T47D (cell line): ENCODE measurements at regions not wholly inside any gene's neighbourhood (a gene's known extent, or its start where the extent isn't known, plus 50 kb on each side); places are given as distances from the start of the nearest gene placed in this dataset.
"Not testable (repeated sequence)": the region's sequence is repeated elsewhere in the genome, so short reads cannot be mapped to it uniquely, and the experiment has no call there.

Experiments used
- DNase-seq, 2 experiments: peaks; one replicate each; pipeline versions ENCODE4 v3.0.0 to v3.0.0-alpha.2; 2011 to 2012; ENCODE audit warnings: low read depth in 1 of 2, low spot score in 1 of 2
- JUND ChIP-seq: IDR thresholded peaks from 2 replicates; pipeline ENCODE4 v1.6.1; 2012; ENCODE audit warnings: low read depth
- in situ Hi-C: cut with HindIII; loops from 2 replicates; pipeline ENCODE4 v1.10.0; 2016; ENCODE audit warnings: low sequenced_read_pairs, low pct_unique_long_range_greater_than_20kb

- DNase-seq: no peak
- in situ Hi-C loops: no loop called here
- TF ChIP-seq JUND: no peak
Observed at GRCh38 chr1:229133151-229133550, 137.8 kb upstream of the RAB4A start.

- TF ChIP-seq JUND: no peak
- DNase-seq: no peak
- in situ Hi-C loops: no loop called here
Observed at GRCh38 chr1:229133811-229134210, 137.1 kb upstream of the RAB4A start.

GRCh38 chr1:229134381-229135217 lies 136.3 kb upstream of the RAB4A start:
- in situ Hi-C loops, DNase-seq: not testable (repeated sequence)

- in situ Hi-C loops: no loop called here
- DNase-seq: no peak
- TF ChIP-seq JUND: no peak
Observed at GRCh38 chr1:229135773-229136172, 135.1 kb upstream of the RAB4A start.

GRCh38 chr1:229136822-229137221 lies 134.1 kb upstream of the RAB4A start:
- in situ Hi-C loops: no loop called here
- DNase-seq: no peak
- TF ChIP-seq JUND: no peak

- no peak for TF ChIP-seq JUND
- in situ Hi-C loops: no loop called here
- no peak for DNase-seq
Observed at GRCh38 chr1:229137271-229137670, 133.6 kb upstream of the RAB4A start.

GRCh38 chr1:229138058-229138457 lies 132.9 kb upstream of the RAB4A start:
- in situ Hi-C loops: no loop called here
- no peak for TF ChIP-seq JUND
- DNase-seq: no peak

- no peak for DNase-seq
- in situ Hi-C loops: no loop called here
- TF ChIP-seq JUND: no peak
Observed at GRCh38 chr1:229139331-229140118, 131.4 kb upstream of the RAB4A start.

- no peak for TF ChIP-seq JUND
- in situ Hi-C loops: no loop called here
- no peak for DNase-seq
Observed at GRCh38 chr1:229140119-229140396, 130.9 kb upstream of the RAB4A start.

- DNase-seq: no peak
- in situ Hi-C loops: no loop called here
- no peak for TF ChIP-seq JUND
Observed at GRCh38 chr1:229141271-229141670, 129.6 kb upstream of the RAB4A start.

- in situ Hi-C loops: no loop called here
- no peak for DNase-seq
- no peak for TF ChIP-seq JUND
Observed at GRCh38 chr1:229141689-229142377, 129.1 kb upstream of the RAB4A start.

- in situ Hi-C loops: no loop called here
- no peak for TF ChIP-seq JUND
- no peak for DNase-seq
Observed at GRCh38 chr1:229142471-229142870, 128.4 kb upstream of the RAB4A start.

- no peak for TF ChIP-seq JUND
- no peak for DNase-seq
- in situ Hi-C loops: no loop called here
Observed at GRCh38 chr1:229146647-229147046, 124.3 kb upstream of the RAB4A start.

- no peak for DNase-seq
- TF ChIP-seq JUND: no peak
- in situ Hi-C loops: no loop called here
Observed at GRCh38 chr1:229147072-229147471, 123.8 kb upstream of the RAB4A start.
